Esophagus (tissue), 2 donors: ENCODE measurements at regions not wholly inside any gene's neighbourhood (a gene's known extent, or its start where the extent isn't known, plus 50 kb on each side); places are given as distances from the start of the nearest gene placed in this dataset.

Experiments
- H3K27ac ChIP-seq, 2 donors: one replicate each; pipeline ENCODE4 v1.5.1; 2013; ENCODE audit warnings: low read depth in 2 of 2, mild to moderate bottlenecking in 2 of 2, inconsistent platforms in 1 of 2, low read length in 1 of 2, moderate library complexity in 1 of 2
- H3K27me3 ChIP-seq, 2 donors: one replicate each; pipeline ENCODE4 v1.6.1; 2013; ENCODE audit warnings: low read length in 2 of 2, control low read depth in 1 of 2, mild to moderate bottlenecking in 1 of 2; ENCODE audit not compliant: insufficient read depth in 2 of 2, control insufficient read depth in 1 of 2
- H3K36me3 ChIP-seq, 2 donors: one replicate each; pipeline ENCODE4 v1.6.1; 2013; ENCODE audit warnings: low read length in 1 of 2; ENCODE audit not compliant: control insufficient read depth in 2 of 2, insufficient read depth in 2 of 2
- H3K4me1 ChIP-seq, 2 donors: one replicate each; pipeline ENCODE4 v1.6.1; 2013; ENCODE audit warnings: low read length in 1 of 2; ENCODE audit not compliant: control insufficient read depth in 2 of 2, insufficient read depth in 2 of 2
- H3K4me3 ChIP-seq, 2 donors: one replicate each; pipeline ENCODE4 v1.5.1; 2013; ENCODE audit warnings: low read length in 2 of 2, mild to moderate bottlenecking in 2 of 2, low read depth in 1 of 2, moderate library complexity in 1 of 2
- H3K9me3 ChIP-seq, 2 donors: one replicate each; pipeline ENCODE4 v1.6.1; 2013; ENCODE audit warnings: mild to moderate bottlenecking in 2 of 2, low read depth in 1 of 2, low read length in 1 of 2, moderate library complexity in 1 of 2; ENCODE audit not compliant: control insufficient read depth in 2 of 2, insufficient read depth in 1 of 2
- WGBS, 2 donors: extraction: QIAGEN DNeasy Blood & Tissue Kit; methylation state at CpG; one replicate each; pipeline ENCODE4 v1.1.7; 2013; 5-methylcytosine and 5-hydroxymethylcytosine counted together
- donor health status: healthy with polysubstance abuse.
- donor health status: Bipolar disorder and iron deficiency.

DNA sequence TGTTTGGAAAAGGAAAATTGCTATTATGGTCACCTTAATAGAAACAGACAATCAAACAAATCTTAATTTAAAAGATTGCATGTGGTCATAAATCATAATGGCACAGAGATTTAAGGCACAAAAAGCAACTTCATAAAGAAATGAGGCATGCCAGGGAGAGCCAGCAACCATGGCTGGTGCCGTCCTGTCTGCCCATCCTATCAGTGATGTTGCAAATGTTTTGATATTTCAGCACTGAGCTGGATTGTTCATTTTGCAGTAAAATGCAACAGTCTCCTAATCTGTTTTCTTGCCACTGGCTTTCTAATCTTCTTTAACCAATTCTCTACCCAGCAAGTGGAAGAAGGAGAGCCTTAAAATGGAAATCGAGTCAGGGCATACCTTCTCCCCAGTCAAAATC is 249.8 kb downstream of the SAMD5 start:
- no peaks in the 10 kb centered on the region for H3K9me3 ChIP-seq
- no peak overlapping the region for H3K27ac ChIP-seq
- no peaks in the 10 kb centered on the region for H3K4me1 ChIP-seq
- no peaks in the 10 kb centered on the region for H3K36me3 ChIP-seq
- no peaks in the 10 kb centered on the region for H3K27me3 ChIP-seq
- 83 to 90% methylated on average over 2 of the region's 2 CpGs for WGBS, 2 donors
- no peak overlapping the region for H3K4me3 ChIP-seq

DNA sequence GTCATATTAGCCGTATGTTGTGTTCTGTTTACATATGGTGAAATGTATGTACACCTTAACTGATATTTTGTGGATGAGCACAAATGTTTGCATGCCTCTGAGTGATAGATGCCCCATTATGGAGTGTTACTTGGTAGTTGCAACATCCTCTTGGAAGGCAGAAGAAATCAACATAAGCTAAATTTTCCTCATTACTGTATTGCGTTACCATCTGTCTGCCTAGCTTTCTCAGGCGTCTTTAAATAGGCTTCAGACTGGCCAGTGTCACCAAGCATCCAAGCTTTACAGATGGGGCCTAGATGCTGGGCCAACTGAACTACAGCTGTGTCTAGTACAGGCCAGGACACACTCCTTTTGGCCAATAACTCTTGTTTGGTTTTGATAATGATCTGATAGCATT is 250.6 kb downstream of the SAMD5 start:
- H3K27me3 ChIP-seq: no peaks in the 10 kb centered on the region
- WGBS, 2 donors: 83 to 89% methylated on average over 3 of the region's 3 CpGs
- no peaks in the 10 kb centered on the region for H3K36me3 ChIP-seq
- no peak overlapping the region for H3K27ac ChIP-seq
- no peaks in the 10 kb centered on the region for H3K4me1 ChIP-seq
- no peaks in the 10 kb centered on the region for H3K9me3 ChIP-seq
- no peak overlapping the region for H3K4me3 ChIP-seq

DNA sequence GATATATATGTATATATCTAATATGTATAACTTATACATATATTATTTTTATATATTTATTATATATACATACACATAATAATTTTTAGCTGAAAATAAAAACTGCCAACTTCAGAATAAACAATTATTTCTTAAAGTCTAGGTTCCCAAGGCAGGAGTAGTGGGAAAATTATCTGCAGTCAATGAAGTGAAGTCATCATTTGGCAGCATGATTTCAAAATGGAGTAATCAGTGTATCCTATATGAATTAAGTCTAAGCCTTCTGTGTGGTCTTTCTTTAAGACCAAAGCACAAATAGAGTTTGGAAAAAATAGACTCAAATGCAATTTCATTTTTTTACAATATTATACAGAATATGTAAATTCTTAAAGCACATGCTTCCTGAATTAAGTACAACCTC is 251.0 kb downstream of the SAMD5 start:
- Histone ChIP-seq H3K36me3 (no peaks in the 10 kb centered on the region), H3K4me3 (no peak overlapping the region), H3K4me1 (no peaks in the 10 kb centered on the region), H3K9me3 (no peaks in the 10 kb centered on the region), H3K27ac (no peak overlapping the region), H3K27me3 (no peaks in the 10 kb centered on the region)

DNA sequence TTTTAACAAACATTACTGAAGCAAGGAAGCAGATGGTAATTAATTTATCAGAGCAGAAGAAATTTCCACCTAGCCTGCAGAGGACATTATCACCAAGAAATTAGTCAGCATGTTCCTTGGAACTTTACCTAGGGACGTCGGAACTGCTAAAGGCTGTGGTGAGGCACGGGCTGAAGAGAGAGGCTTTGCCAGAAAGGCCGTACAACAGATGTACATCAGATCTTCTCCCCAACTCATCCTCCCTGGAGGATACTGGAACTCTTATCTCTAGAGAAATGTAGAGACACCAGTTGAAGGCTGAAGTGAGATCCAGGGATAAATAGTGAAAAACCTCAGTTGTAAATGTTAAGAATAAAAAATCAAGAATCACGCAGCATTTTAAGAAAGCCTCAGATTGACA is 257.1 kb downstream of the SAMD5 start:
- H3K9me3 ChIP-seq: no peaks in the 10 kb centered on the region
- 67 to 78% methylated on average over 5 of the region's 5 CpGs for WGBS, 2 donors
- H3K4me3 ChIP-seq: no peak overlapping the region
- no peaks in the 10 kb centered on the region for H3K4me1 ChIP-seq
- H3K27ac ChIP-seq: no peak overlapping the region
- H3K36me3 ChIP-seq: no peaks in the 10 kb centered on the region
- no peaks in the 10 kb centered on the region for H3K27me3 ChIP-seq

DNA sequence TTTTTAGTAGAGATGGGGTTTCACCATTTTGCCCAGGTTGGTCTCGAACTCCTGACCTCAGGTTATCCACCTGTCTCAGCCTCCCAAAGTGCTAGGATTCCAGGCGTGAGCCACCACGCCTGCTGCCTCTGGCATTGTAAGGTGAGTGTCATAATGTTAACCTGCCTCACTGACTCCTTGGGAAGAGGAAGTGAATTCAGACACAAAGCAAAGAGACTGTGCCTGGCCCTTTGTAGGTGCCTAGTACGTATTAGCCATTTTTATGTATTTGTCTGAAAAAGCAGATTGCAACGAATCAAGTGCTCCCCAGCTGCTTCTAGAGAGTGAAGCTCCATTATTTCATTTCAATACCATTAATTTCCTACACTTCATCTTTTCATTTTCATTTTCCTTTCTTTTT is 260.5 kb downstream of the SAMD5 start:
- WGBS, 2 donors: 70 to 73% methylated on average over 5 of the region's 5 CpGs
- H3K4me1 ChIP-seq: no peaks in the 10 kb centered on the region
- H3K4me3 ChIP-seq: no peak overlapping the region
- H3K36me3 ChIP-seq: no peaks in the 10 kb centered on the region
- no peaks in the 10 kb centered on the region for H3K9me3 ChIP-seq
- no peak overlapping the region for H3K27ac ChIP-seq
- H3K27me3 ChIP-seq: no peaks in the 10 kb centered on the region

DNA sequence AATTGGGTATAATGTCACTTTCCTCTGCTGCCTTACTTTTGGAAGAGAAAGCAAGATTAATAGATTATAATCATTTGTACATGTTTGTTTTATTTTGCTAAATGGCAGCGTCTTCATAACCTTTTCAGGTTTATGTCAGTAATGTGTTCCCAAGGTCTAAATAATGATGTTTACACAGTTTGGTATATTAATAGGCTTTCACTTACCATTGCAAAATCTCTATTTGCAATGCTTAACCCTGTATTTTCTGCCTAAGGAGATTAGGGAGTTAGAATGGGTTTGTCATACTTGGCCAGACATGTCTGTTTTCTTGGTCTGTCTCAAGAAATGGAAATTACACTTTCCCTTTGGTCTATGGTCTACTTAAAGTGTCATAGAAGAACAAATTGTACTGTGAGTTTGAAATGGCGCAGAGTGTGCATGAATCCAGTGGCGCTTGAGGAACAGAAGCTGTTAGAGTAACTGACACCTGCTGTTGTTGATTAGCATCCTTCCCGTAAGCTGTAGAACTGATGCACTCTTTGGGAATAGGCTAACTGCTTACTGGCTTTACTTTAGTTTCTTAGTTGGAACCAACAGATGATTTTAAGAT is 261.1 kb downstream of the SAMD5 start:
- H3K36me3 ChIP-seq: no peaks in the 10 kb centered on the region
- H3K4me1 ChIP-seq: no peaks in the 10 kb centered on the region
- WGBS, 2 donors: 48 to 62% methylated on average over 4 of the region's 4 CpGs
- no peaks in the 10 kb centered on the region for H3K9me3 ChIP-seq
- no peaks in the 10 kb centered on the region for H3K27me3 ChIP-seq
- H3K27ac ChIP-seq: no peak overlapping the region
- no peak overlapping the region for H3K4me3 ChIP-seq

DNA sequence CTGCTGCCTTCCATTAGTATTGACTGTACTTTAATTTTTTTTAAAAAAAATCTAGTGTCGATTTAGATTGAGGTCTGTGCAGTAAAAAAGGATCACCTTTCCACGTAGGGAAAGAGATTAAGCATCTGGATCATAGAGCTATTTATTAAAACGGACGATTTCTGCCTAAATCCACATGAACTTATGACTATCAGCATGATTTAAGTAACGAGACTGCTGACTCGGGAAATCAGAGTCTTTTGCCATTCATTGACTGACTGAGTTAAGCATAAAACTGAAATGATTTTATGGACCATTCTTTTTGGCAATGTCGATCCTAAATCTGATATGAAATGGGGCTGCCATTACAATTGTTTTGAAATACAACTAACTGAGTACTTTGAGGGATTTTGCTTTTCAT is 261.7 kb downstream of the SAMD5 start:
- no peaks in the 10 kb centered on the region for H3K4me1 ChIP-seq
- WGBS, 2 donors: 81 to 85% methylated on average over 7 of the region's 7 CpGs
- H3K36me3 ChIP-seq: no peaks in the 10 kb centered on the region
- H3K27ac ChIP-seq: no peak overlapping the region
- H3K4me3 ChIP-seq: no peak overlapping the region
- no peaks in the 10 kb centered on the region for H3K27me3 ChIP-seq
- H3K9me3 ChIP-seq: no peaks in the 10 kb centered on the region

DNA sequence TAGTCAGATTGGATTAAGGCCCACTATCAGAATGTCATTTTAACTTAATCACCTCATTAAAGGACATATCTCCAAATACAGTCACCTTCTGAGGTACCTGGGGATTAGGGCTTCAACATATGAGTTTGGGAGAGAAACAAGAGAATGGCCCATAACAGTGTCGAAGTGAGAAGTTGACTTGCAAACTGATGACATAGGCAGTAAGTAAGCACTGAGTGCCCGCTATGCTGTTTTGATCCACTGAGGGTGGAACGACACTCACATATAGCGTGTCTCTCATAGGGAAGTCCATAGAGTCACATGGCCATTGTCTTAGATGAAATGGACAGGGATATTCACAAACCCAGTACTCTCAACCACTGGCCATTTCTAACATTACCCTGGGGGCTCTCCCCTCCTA is 264.2 kb downstream of the SAMD5 start:
- Histone ChIP-seq H3K4me1 (no peaks in the 10 kb centered on the region), H3K27me3 (no peaks in the 10 kb centered on the region), H3K27ac (no peak overlapping the region), H3K9me3 (no peaks in the 10 kb centered on the region), H3K36me3 (no peaks in the 10 kb centered on the region), H3K4me3 (no peak overlapping the region)
- 95 to 97% methylated on average over 4 of the region's 4 CpGs for WGBS, 2 donors

DNA sequence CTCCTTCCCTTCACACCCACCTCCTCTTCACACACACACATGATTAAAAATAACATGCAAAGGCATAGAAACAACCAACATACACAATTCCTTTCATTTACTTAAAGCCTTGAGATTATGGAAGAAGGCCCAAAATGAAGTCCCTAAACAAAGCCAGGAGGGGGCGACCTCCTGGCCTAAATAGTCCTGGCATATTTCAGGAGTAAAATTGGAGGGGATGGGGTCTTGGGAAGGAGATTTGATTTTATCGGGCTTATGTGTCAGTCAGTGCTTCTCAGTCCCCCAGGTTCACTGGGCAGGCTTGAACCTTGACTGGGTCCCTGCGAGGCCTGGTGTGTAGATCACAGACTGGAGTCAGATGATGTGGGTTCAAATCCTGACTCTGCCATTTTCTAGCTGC is 266.4 kb downstream of the SAMD5 start:
- no peaks in the 10 kb centered on the region for H3K4me1 ChIP-seq
- WGBS, 2 donors: 85 to 86% methylated on average over 3 of the region's 3 CpGs
- no peaks in the 10 kb centered on the region for H3K36me3 ChIP-seq
- no peak overlapping the region for H3K27ac ChIP-seq
- H3K9me3 ChIP-seq: no peaks in the 10 kb centered on the region
- H3K4me3 ChIP-seq: no peak overlapping the region
- H3K27me3 ChIP-seq: no peaks in the 10 kb centered on the region

DNA sequence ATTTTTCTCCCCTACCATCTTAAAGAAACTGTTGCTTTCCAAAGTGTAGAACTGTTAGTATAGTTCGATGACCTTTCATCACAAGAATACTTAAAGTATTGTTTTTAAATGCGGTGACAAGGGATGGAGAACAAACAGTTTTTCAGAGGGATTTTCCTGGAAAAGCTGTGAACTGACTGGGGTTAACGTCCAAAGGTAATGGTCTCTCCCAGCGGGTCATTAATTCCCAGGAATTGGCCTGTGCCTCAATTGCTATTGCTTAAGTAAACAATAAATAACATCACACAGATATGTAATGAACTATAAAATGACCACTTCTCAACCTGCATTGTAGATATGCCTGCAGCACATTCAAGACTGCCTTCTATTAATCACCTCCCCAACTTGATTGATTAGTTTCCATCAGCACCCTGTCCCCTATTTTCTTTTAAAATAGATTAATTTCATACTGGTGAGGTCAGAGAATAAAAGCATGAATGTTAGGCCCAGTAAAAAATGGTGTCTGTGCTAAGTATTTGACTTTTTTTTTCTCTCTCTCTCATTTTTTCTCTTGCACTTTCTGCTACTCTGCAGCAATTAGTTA is 268.2 kb downstream of the SAMD5 start:
- no peaks in the 10 kb centered on the region for H3K9me3 ChIP-seq
- no peaks in the 10 kb centered on the region for H3K27me3 ChIP-seq
- WGBS, 2 donors: 78 to 86% methylated on average over 4 of the region's 4 CpGs
- no peak overlapping the region for H3K4me3 ChIP-seq
- H3K36me3 ChIP-seq: no peaks in the 10 kb centered on the region
- no peak overlapping the region for H3K27ac ChIP-seq
- no peaks in the 10 kb centered on the region for H3K4me1 ChIP-seq
